ENCODE measurements at regions not wholly inside any gene's neighbourhood (a gene's known extent, or its start where the extent isn't known, plus 50 kb on each side); places are given as distances from the start of the nearest gene placed in this dataset.
A peak's percentile ranks its signal among the peaks of the same experiment; 100 is the strongest.

DNA sequence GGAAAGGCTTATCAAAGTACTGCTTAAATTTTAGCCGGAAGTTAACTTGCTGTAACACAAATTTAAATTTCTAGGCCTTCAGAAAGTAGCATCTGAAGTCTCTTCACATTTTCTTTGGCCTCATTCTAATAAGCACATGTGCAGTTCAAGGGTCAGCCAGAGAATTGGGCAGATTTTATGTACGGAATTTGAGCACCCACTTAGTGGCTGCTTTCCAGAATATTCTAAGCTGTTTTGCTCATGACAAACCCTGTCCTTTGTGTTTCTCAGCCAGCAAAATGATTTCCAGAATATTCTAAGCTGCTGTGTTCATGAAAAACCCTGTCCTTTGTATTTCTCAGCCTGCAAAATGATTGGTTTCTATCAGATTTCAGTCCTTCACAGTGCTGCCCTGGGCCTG is 225.0 kb upstream of the DOK6 start:
- Histone ChIP-seq H3K4me1 (ENCODE audit: insufficient read depth, low read length) (no peaks in the 10 kb centered on the region), H4K20me1 (ENCODE audit: insufficient read depth, low read length) (no peaks in the 10 kb centered on the region), H3K4me3 (ENCODE audit: low read depth in 1 of 2, low read length in 2 of 2) (no peak overlapping the region), H3K27me3 (ENCODE audit: insufficient read depth, low read length, poor library complexity) (no peaks in the 10 kb centered on the region), H3K79me2 (ENCODE audit: insufficient read depth, low read length) (no peaks in the 10 kb centered on the region), H3K4me2 (ENCODE audit: insufficient read depth, low read length) (no peak overlapping the region), H3K9me3 (ENCODE audit: insufficient read depth, low read length, severe bottlenecking) (no peaks in the 10 kb centered on the region), H3K9ac (ENCODE audit: low read depth, low read length) (no peak overlapping the region), H2AFZ (ENCODE audit: low read depth, low read length) (no peak overlapping the region), H3K27ac (ENCODE audit: low read length) (no peak overlapping the region), H3K36me3 (ENCODE audit: insufficient read depth, low read length) (no peaks in the 10 kb centered on the region)
- ATAC-seq (ENCODE audit: insufficient read depth, low read depth) (no peak), DNase-seq (no peak)
- TF ChIP-seq, protein P1, sequence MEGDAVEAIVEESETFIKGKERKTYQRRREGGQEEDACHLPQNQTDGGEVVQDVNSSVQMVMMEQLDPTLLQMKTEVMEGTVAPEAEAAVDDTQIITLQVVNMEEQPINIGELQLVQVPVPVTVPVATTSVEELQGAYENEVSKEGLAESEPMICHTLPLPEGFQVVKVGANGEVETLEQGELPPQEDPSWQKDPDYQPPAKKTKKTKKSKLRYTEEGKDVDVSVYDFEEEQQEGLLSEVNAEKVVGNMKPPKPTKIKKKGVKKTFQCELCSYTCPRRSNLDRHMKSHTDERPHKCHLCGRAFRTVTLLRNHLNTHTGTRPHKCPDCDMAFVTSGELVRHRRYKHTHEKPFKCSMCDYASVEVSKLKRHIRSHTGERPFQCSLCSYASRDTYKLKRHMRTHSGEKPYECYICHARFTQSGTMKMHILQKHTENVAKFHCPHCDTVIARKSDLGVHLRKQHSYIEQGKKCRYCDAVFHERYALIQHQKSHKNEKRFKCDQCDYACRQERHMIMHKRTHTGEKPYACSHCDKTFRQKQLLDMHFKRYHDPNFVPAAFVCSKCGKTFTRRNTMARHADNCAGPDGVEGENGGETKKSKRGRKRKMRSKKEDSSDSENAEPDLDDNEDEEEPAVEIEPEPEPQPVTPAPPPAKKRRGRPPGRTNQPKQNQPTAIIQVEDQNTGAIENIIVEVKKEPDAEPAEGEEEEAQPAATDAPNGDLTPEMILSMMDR (IDR thresholded peaks at IDR 0.05; ENCODE audit: borderline replicate concordance, extremely low read depth, low read length, poor library complexity, severe bottlenecking), result no peak
- no peak for TF ChIP-seq EZH2 (IDR thresholded peaks at IDR 0.05; ENCODE audit: borderline replicate concordance, low read depth, low read length, severe bottlenecking)

DNA sequence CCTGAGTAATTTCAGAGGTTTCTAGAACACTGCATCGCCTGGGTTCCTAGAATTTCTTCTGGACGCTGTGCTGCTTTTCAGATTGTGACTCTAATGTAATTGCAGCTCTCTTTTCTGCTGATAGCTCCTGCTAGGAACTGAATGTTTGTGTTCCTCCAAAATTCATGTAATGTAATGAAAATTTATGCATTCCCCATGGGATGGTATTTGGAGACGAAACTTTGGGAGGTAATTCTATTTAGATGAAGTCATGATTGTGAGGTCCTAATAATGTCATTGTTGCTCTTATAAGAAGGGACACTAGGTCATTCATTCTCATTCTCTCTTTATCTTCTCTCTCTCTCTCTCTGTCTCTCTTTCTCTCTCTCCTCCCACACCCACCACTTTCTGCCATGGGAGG is 223.9 kb upstream of the DOK6 start:
- no peaks in the 10 kb centered on the region for H3K4me1 ChIP-seq (ENCODE audit: insufficient read depth, low read length)
- TF ChIP-seq, protein P1 (IDR thresholded peaks at IDR 0.05; ENCODE audit: borderline replicate concordance, extremely low read depth, low read length, poor library complexity, severe bottlenecking), result no peak
- TF ChIP-seq EZH2 (IDR thresholded peaks at IDR 0.05; ENCODE audit: borderline replicate concordance, low read depth, low read length, severe bottlenecking), result no peak
- H3K4me3 ChIP-seq (ENCODE audit: low read depth in 1 of 2, low read length in 2 of 2), result no peak overlapping the region
- H4K20me1 ChIP-seq (ENCODE audit: insufficient read depth, low read length), result no peaks in the 10 kb centered on the region
- H3K27ac ChIP-seq (ENCODE audit: low read length), result no peak overlapping the region
- H2AFZ ChIP-seq (ENCODE audit: low read depth, low read length), result no peak overlapping the region
- H3K79me2 ChIP-seq (ENCODE audit: insufficient read depth, low read length), result no peaks in the 10 kb centered on the region
- no peaks in the 10 kb centered on the region for H3K9me3 ChIP-seq (ENCODE audit: insufficient read depth, low read length, severe bottlenecking)
- H3K36me3 ChIP-seq (ENCODE audit: insufficient read depth, low read length), result no peaks in the 10 kb centered on the region
- DNase-seq (no peak), ATAC-seq (ENCODE audit: insufficient read depth, low read depth) (no peak)
- H3K4me2 ChIP-seq (ENCODE audit: insufficient read depth, low read length), result no peak overlapping the region
- no peaks in the 10 kb centered on the region for H3K27me3 ChIP-seq (ENCODE audit: insufficient read depth, low read length, poor library complexity)
- no peak overlapping the region for H3K9ac ChIP-seq (ENCODE audit: low read depth, low read length)

DNA sequence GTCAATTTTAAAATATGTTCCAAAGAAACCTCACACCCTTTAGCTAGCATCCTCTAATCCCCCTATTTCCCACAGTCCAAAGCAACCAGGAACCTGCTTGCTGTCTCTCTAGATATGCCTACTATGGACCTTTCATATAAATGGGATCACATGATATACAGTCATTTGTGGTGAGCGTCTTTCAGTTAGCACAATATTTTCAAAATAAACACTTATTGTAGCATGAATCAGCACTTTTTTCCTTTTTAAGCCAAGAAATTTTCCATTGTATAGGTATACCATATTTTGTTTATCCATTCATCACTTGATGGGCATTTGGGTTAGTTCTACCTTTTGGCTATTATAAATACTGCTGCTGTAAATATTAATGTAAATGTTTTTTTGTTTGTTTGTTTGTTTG is 223.0 kb upstream of the DOK6 start:
- ATAC-seq (ENCODE audit: insufficient read depth, low read depth), result no peak
- Histone ChIP-seq H3K4me3 (ENCODE audit: low read depth in 1 of 2, low read length in 2 of 2) (no peak overlapping the region), H3K27ac (ENCODE audit: low read length) (no peak overlapping the region), H3K9me3 (ENCODE audit: insufficient read depth, low read length, severe bottlenecking) (no peaks in the 10 kb centered on the region), H2AFZ (ENCODE audit: low read depth, low read length) (no peak overlapping the region), H3K79me2 (ENCODE audit: insufficient read depth, low read length) (no peaks in the 10 kb centered on the region), H3K9ac (ENCODE audit: low read depth, low read length) (no peak overlapping the region), H4K20me1 (ENCODE audit: insufficient read depth, low read length) (no peaks in the 10 kb centered on the region), H3K36me3 (ENCODE audit: insufficient read depth, low read length) (no peaks in the 10 kb centered on the region), H3K27me3 (ENCODE audit: insufficient read depth, low read length, poor library complexity) (no peaks in the 10 kb centered on the region), H3K4me1 (ENCODE audit: insufficient read depth, low read length) (no peaks in the 10 kb centered on the region), H3K4me2 (ENCODE audit: insufficient read depth, low read length) (no peak overlapping the region)
- TF ChIP-seq EZH2 (IDR thresholded peaks at IDR 0.05; ENCODE audit: borderline replicate concordance, low read depth, low read length, severe bottlenecking), result no peak
- TF ChIP-seq, protein P1 (IDR thresholded peaks at IDR 0.05; ENCODE audit: borderline replicate concordance, extremely low read depth, low read length, poor library complexity, severe bottlenecking), result no peak
- no peak for DNase-seq

DNA sequence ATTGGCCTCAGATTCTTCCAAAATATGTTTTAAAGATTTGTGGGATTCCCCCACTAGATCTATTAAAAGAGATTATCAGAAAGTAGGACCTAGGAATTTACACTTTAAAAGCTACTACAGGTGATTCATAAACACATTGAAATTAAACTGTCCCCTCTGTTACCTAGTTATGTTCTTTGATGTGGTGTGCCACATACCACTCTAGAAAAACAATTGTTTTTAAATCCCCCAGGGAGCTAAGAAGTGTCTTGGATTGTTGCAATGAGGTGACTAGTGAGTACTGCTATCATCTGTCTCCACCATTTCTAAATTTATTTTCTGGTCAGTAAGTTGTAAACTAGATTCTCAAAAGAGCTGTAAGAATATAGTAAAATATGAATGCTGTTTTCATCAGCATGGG is 214.5 kb upstream of the DOK6 start:
- H3K79me2 ChIP-seq (ENCODE audit: insufficient read depth, low read length), result no peaks in the 10 kb centered on the region
- H3K36me3 ChIP-seq (ENCODE audit: insufficient read depth, low read length), result no peaks in the 10 kb centered on the region
- TF ChIP-seq EZH2 (IDR thresholded peaks at IDR 0.05; ENCODE audit: borderline replicate concordance, low read depth, low read length, severe bottlenecking), result no peak
- TF ChIP-seq, protein P1 (IDR thresholded peaks at IDR 0.05; ENCODE audit: borderline replicate concordance, extremely low read depth, low read length, poor library complexity, severe bottlenecking), result no peak
- ATAC-seq (ENCODE audit: insufficient read depth, low read depth), result peak; percentile 52; the same call in 1 of the 3 replicates
- no peaks in the 10 kb centered on the region for H3K27me3 ChIP-seq (ENCODE audit: insufficient read depth, low read length, poor library complexity)
- H3K9ac ChIP-seq (ENCODE audit: low read depth, low read length), result no peak overlapping the region
- no peak overlapping the region for H3K27ac ChIP-seq (ENCODE audit: low read length)
- H2AFZ ChIP-seq (ENCODE audit: low read depth, low read length), result no peak overlapping the region
- no peak overlapping the region for H3K4me2 ChIP-seq (ENCODE audit: insufficient read depth, low read length)
- no peak for DNase-seq
- no peaks in the 10 kb centered on the region for H3K4me1 ChIP-seq (ENCODE audit: insufficient read depth, low read length)
- H4K20me1 ChIP-seq (ENCODE audit: insufficient read depth, low read length), result no peaks in the 10 kb centered on the region
- H3K9me3 ChIP-seq (ENCODE audit: insufficient read depth, low read length, severe bottlenecking), result no peaks in the 10 kb centered on the region
- no peak overlapping the region for H3K4me3 ChIP-seq (ENCODE audit: low read depth in 1 of 2, low read length in 2 of 2)
